SU-DHL-6 (cell line): ENCODE measurements at regions not wholly inside any gene's neighbourhood (a gene's known extent, or its start where the extent isn't known, plus 50 kb on each side); places are given as distances from the start of the nearest gene placed in this dataset.

Experiments
- H2AFZ ChIP-seq: fragments of 200-600 bp; sonication (generic); 2 replicates; pipeline ENCODE4 v1.6.1; 2014; ENCODE audit warnings: low read depth, mild to moderate bottlenecking, moderate library complexity, mixed read lengths, antibody characterized with exemption, low read length; ENCODE audit not compliant: severe bottlenecking
- H3F3A ChIP-seq: fragments of 200-600 bp; shearing (Covaris generic); 2 replicates; pipeline ENCODE4 v1.6.0; 2016; ENCODE audit warnings: antibody characterized with exemption, mild to moderate bottlenecking; ENCODE audit not compliant: insufficient read depth
- H3K27ac ChIP-seq: fragments of 200-600 bp; sonication (generic); 2 replicates; pipeline ENCODE4 v1.5.1; 2016; ENCODE audit warnings: low read depth, mild to moderate bottlenecking, low read length, moderate library complexity, mixed read lengths
- H3K27me3 ChIP-seq: fragments of 200-600 bp; sonication (generic), shearing (Covaris generic); 2 replicates; pipeline ENCODE4 v1.6.0; 2014; ENCODE audit warnings: mild to moderate bottlenecking, low read length
- H3K36me3 ChIP-seq: fragments of 200-600 bp; sonication (generic); 2 replicates; pipeline ENCODE4 v1.6.1; 2014; ENCODE audit warnings: mild to moderate bottlenecking, low read length, mixed read lengths
- H3K4me2 ChIP-seq: fragments of 300-600, 200-600 bp; shearing (Covaris generic), sonication (generic); 2 replicates; pipeline ENCODE4 v1.6.0; 2014; ENCODE audit warnings: low read length, low read depth, mild to moderate bottlenecking; ENCODE audit not compliant: poor library complexity, severe bottlenecking
- H3K4me3 ChIP-seq: fragments of 200-600 bp; sonication (generic); 2 replicates; pipeline ENCODE4 v1.5.1; 2014; ENCODE audit warnings: antibody characterized with exemption, low read length, mild to moderate bottlenecking, mixed read lengths; ENCODE audit not compliant: insufficient read depth, poor library complexity, severe bottlenecking
- H3K79me2 ChIP-seq: fragments of 200-600 bp; sonication (generic); 2 replicates; pipeline ENCODE4 v1.6.1; 2014; ENCODE audit warnings: mild to moderate bottlenecking, low read length, moderate library complexity; ENCODE audit not compliant: insufficient read depth
- H3K9ac ChIP-seq: fragments of 200-600 bp; sonication (generic); 2 replicates; pipeline ENCODE4 v1.7.0; 2014; ENCODE audit warnings: mild to moderate bottlenecking, low read length
- H3K9me2 ChIP-seq: fragments of 200-600 bp; sonication (generic); replicated peaks from 2 replicates; pipeline ENCODE4 v1.6.1; 2014; ENCODE audit warnings: low read length; ENCODE audit not compliant: insufficient read depth
- H3K9me3 ChIP-seq: fragments of 200-600 bp; sonication (generic); 2 replicates; pipeline ENCODE4 v1.6.1; 2014; ENCODE audit warnings: low read length, mixed read lengths; ENCODE audit not compliant: insufficient read depth
- H4K20me1 ChIP-seq: fragments of 200-600 bp; sonication (generic); 2 replicates; pipeline ENCODE4 v1.6.1; 2014; ENCODE audit warnings: low read depth, mild to moderate bottlenecking, antibody characterized with exemption, low read length, moderate library complexity, mixed read lengths
- EZH2phosphoT487 ChIP-seq: fragments of 200-600 bp; sonication (generic), shearing (Covaris generic); conservative IDR thresholded peaks from 2 replicates; pipeline ENCODE4 v1.6.1; 2018; ENCODE audit warnings: mild to moderate bottlenecking, antibody characterized with exemption, low read length, moderate library complexity, mixed read lengths
- TF ChIP-seq, protein P1 (sequence below): fragments of 200-600 bp; sonication (generic); IDR thresholded peaks from one replicate; pipeline ENCODE4 v1.5.1; 2017; ENCODE audit warnings: antibody characterized with exemption, mild to moderate bottlenecking, low read length, moderate library complexity; ENCODE audit not compliant: insufficient read depth, poor library complexity, severe bottlenecking

DNA sequence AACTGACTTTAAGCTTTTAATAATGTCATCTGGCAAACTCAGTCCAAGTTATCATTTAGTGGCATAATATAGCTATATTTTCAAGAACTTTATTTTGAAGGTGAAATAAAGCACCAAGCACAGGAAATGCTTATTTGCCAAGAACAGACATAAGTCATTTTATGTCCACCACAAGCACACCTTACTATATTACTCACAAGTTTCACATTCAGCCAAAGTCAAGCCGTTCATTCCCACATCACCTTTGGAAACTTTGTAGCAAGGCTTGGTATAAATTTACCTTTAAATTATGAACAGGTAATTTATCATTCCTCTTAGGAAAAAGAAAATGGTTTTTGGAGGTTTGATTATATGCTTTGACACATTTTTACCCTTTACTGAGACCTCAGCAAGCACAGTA is 236.8 kb upstream of the FKBP1C start:
- Histone ChIP-seq H3F3A (no peaks in the 10 kb centered on the region), H2AFZ (no peak overlapping the region), H3K27ac (no peak overlapping the region), H3K9me2 (no peaks in the 10 kb centered on the region), H3K36me3 (no peaks in the 10 kb centered on the region), H3K79me2 (no peaks in the 10 kb centered on the region), H3K4me2 (no peak overlapping the region), H4K20me1 (no peaks in the 10 kb centered on the region), H3K9me3 (no peaks in the 10 kb centered on the region), H3K27me3 (no peaks in the 10 kb centered on the region), H3K9ac (no peak overlapping the region), H3K4me3 (no peak overlapping the region)
- TF ChIP-seq EZH2phosphoT487, result no peak
- TF ChIP-seq, protein P1, sequence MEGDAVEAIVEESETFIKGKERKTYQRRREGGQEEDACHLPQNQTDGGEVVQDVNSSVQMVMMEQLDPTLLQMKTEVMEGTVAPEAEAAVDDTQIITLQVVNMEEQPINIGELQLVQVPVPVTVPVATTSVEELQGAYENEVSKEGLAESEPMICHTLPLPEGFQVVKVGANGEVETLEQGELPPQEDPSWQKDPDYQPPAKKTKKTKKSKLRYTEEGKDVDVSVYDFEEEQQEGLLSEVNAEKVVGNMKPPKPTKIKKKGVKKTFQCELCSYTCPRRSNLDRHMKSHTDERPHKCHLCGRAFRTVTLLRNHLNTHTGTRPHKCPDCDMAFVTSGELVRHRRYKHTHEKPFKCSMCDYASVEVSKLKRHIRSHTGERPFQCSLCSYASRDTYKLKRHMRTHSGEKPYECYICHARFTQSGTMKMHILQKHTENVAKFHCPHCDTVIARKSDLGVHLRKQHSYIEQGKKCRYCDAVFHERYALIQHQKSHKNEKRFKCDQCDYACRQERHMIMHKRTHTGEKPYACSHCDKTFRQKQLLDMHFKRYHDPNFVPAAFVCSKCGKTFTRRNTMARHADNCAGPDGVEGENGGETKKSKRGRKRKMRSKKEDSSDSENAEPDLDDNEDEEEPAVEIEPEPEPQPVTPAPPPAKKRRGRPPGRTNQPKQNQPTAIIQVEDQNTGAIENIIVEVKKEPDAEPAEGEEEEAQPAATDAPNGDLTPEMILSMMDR, result no peak

DNA sequence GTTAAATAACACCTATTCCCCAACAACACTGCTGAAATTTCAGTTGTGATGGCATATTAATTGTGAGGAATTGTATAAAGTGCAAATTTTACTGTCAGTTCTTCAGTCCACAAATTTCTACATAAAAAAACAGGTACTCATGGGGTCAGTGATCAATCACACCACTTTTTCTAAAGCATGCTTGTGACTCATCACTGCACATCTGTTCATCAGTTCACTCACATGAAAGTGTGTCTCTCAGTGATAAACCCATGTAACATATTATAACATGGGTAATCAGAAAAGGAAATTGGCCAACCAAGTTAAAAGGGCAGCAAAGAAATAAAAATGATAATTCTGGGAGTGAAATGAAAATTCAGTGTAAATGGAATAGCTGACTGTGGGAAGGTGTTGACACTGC is 234.7 kb upstream of the FKBP1C start:
- no peaks in the 10 kb centered on the region for H3F3A ChIP-seq
- no peaks in the 10 kb centered on the region for H4K20me1 ChIP-seq
- H3K9me3 ChIP-seq, result no peaks in the 10 kb centered on the region
- H3K4me3 ChIP-seq, result no peak overlapping the region
- no peak overlapping the region for H3K27ac ChIP-seq
- TF ChIP-seq, protein P1, result no peak
- no peak for TF ChIP-seq EZH2phosphoT487
- H3K9ac ChIP-seq, result no peak overlapping the region
- H3K9me2 ChIP-seq, result no peaks in the 10 kb centered on the region
- H3K79me2 ChIP-seq, result no peaks in the 10 kb centered on the region
- no peaks in the 10 kb centered on the region for H3K27me3 ChIP-seq
- H3K4me2 ChIP-seq, result no peak overlapping the region
- H2AFZ ChIP-seq, result no peak overlapping the region
- H3K36me3 ChIP-seq, result no peaks in the 10 kb centered on the region

DNA sequence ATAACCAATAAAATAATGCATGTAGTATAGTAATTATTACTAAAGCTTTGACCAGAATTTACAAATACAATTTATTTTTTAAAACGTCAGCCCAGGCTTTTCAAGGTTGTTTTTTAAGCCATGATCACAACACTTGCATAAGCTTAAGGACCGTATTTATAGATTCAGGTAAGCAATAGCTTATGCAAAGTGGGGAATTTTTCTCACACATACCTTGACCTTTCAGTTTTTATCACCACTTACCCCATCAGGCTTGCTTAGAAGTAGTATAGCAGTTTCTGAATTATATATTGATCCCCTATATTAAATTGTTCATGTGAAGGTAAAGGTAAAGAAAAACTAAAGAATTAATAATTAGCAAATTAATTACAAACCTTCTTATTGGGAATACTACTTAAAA is 232.3 kb upstream of the FKBP1C start:
- no peaks in the 10 kb centered on the region for H3K27me3 ChIP-seq
- TF ChIP-seq EZH2phosphoT487, result no peak
- TF ChIP-seq, protein P1, result no peak
- H2AFZ ChIP-seq, result no peak overlapping the region
- H4K20me1 ChIP-seq, result no peaks in the 10 kb centered on the region
- no peaks in the 10 kb centered on the region for H3K36me3 ChIP-seq
- no peaks in the 10 kb centered on the region for H3K9me2 ChIP-seq
- no peak overlapping the region for H3K9ac ChIP-seq
- no peaks in the 10 kb centered on the region for H3F3A ChIP-seq
- no peak overlapping the region for H3K4me3 ChIP-seq
- H3K4me2 ChIP-seq, result no peak overlapping the region
- no peak overlapping the region for H3K27ac ChIP-seq
- H3K9me3 ChIP-seq, result no peaks in the 10 kb centered on the region
- no peaks in the 10 kb centered on the region for H3K79me2 ChIP-seq

DNA sequence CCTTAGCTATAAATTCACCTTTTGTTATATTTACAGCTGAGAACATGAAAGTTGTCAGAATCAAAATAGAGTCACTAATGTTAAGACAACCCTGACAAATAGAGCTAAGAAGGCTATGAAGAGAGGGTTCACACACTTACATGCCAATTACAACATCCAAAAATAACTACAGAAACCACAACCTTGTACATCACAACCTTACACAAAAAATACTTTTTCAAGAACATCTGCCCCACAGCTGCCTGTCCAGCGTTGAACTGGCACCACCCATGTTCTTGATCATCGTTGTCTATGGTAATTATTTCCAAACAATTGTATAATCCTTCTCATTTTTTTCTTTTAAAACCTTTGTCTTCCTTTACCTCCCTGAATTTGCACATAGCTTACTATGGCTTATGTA is 231.2 kb upstream of the FKBP1C start:
- Histone ChIP-seq H3K79me2 (no peaks in the 10 kb centered on the region), H3K4me2 (no peak overlapping the region), H3F3A (no peaks in the 10 kb centered on the region), H3K27ac (no peak overlapping the region), H3K9me3 (no peaks in the 10 kb centered on the region), H2AFZ (no peak overlapping the region), H3K4me3 (no peak overlapping the region), H3K36me3 (no peaks in the 10 kb centered on the region), H4K20me1 (no peaks in the 10 kb centered on the region), H3K9me2 (no peaks in the 10 kb centered on the region), H3K27me3 (no peaks in the 10 kb centered on the region), H3K9ac (no peak overlapping the region)
- TF ChIP-seq EZH2phosphoT487, result no peak
- TF ChIP-seq, protein P1, result no peak
